HG03280 (cell line): ENCODE measurements at regions not wholly inside any gene's neighbourhood (a gene's known extent, or its start where the extent isn't known, plus 50 kb on each side); places are given as distances from the start of the nearest gene placed in this dataset.

Experiments
- ATAC-seq: cut with Tn5 transposase; IDR thresholded peaks from one replicate; pipeline ENCODE4 v1.9.1; 2021; ENCODE audit warnings: mild to moderate bottlenecking, moderate library complexity; ENCODE audit not compliant: unreplicated experiment

DNA sequence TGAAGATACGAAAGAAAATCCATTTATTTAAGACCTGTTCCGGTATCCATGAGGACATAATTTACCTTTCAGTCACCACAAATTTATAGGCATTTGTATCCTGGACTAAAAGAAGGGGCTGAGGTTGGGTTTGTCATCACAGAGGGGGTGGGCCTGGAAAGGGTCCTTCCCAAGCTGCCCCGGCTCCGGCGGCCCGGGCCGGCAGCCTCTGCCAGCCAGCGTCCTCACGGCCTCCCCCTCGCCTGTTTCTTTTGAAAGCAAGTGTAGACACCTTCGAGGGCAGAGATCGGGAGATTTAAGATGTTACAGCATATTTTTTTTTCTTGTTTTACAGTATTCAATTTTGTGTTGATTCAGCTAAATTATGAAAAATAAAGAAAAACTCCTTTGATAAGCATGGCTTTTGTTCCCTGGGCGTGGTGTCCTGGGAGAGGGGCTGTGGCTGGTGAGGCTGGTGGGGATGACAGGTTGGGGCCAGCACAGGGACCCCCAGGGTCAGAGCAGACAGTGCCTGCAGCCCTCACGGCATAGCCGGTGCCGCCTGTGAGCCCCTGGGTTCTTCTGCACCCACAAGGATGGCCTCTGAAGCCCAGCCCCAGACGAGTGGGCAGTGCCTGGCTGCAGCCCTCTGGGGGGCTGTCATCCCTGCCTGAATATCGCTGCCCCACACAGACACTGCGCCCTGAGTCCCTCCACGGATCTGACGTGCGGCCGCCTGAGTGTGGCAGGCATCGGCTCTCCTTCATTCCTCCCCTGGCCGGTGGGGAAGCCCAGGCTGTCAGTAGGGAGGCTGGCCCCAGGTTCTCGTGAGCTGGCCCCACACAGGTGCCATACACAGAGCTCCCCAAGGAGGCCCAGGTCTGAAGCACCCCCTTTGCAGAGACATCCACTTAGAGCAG is 1075.9 kb downstream of the BRD1 start:
- no peak for ATAC-seq

DNA sequence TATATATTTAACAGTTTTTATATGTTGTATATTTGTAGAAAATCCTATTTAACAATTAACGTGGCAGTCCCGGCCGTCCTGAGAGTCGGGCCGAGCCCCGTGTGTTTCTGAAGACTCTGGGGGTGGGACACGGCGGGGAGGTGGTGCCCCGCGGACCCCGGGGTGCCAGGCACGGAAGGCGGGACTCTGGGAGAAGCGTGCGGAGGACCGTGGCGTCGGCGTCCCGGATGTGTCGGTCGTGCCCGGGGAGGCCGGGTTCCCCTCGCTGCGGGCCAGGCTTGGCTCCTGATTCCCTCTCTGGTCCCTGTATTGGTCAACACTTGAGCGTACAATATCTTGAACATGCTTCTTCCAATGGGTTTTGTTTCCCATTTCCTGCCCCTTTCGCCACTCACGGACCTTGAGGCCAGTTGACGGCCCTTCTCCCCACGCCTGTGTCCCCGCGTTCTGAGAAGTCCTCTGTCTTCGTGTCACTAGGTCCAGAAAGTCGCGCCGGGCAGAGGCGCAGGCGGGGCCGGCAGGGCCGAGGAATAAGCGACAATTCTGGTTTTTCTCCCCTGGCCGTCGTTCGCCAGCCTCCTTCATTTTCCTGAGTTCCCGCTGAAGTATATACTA is 1076.7 kb downstream of the BRD1 start:
- ATAC-seq = no peak

DNA sequence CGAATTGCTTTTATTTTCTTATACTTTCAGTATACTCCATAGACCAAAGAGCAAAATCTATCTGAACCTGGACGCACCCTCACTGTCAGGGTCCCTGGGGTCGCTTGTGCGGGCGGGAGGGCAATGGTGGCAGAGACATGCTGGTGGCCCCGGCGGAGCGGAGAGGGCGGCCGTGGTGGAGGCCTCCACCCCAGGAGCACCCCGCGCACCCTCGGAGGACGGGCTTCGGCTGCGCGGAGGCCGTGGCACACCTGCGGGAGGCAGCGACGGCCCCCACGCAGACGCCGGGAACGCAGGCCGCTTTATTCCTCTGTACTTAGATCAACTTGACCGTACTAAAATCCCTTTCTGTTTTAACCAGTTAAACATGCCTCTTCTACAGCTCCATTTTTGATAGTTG is 1077.4 kb downstream of the BRD1 start:
- no peak for ATAC-seq

DNA sequence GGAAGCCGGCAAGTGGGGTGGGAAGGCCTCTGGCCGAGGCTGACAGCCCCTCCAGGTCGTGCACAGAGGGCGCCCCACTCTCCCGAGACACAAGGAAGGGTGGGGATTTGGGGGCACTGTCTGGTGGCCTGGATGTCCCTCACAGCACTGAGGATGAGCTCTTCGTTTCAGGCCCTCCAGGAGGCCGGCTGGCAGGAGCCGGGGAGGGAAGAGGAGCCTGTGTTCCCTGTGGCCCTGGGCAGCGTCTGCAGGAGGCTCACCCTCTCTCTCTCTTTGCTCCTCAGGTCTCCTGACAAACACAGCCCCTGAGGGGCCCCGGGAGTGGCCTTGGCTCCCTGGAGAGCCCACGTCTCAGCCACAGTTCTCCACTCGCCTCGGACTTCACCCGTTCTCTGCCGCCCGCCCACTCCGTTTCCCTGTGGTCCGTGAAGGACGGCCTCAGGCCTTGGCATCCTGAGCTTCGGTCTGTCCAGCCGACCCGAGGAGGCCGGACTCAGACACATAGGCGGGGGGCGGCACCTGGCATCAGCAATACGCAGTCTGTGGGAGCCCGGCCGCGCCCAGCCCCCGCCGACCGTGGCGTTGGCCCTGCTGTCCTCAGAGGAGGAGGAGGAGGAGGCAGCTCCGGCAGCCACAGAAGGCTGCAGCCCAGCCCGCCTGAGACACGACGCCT is 1078.0 kb downstream of the BRD1 start:
- ATAC-seq = no peak

DNA sequence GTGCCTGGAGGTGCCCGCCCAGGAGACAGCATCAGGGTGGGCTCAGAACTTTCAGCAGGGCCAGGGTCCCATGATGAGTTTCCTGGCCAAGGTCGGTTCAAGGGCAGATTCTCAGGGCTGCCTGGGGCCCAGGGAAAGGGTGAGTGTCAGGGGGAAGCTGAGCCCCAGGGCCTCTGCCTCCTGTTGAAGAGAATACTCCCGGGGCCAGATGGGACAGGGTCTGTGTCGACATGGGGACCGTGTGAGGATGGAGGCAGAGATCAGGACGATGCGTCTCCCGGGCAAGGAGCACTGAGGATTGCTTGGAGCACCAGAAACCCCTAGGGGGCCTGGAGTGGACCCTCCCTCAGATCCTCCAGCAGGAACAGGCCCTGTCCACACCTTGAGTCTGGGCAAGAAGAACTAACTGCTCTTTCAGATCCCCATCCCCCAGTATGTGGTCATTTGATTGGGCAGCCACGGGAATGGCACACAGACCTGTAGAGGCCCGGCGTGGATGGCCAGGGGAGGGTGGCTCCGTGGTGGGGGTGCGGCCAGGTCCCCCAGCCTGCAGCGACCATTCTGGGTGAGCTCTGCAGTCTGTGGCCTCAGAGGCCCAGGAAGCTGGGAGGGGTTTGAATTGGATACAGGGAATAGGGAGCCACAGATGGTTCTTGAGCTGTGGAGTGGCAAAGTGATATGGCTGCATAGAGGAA is 1078.7 kb downstream of the BRD1 start:
- ATAC-seq = no peak

DNA sequence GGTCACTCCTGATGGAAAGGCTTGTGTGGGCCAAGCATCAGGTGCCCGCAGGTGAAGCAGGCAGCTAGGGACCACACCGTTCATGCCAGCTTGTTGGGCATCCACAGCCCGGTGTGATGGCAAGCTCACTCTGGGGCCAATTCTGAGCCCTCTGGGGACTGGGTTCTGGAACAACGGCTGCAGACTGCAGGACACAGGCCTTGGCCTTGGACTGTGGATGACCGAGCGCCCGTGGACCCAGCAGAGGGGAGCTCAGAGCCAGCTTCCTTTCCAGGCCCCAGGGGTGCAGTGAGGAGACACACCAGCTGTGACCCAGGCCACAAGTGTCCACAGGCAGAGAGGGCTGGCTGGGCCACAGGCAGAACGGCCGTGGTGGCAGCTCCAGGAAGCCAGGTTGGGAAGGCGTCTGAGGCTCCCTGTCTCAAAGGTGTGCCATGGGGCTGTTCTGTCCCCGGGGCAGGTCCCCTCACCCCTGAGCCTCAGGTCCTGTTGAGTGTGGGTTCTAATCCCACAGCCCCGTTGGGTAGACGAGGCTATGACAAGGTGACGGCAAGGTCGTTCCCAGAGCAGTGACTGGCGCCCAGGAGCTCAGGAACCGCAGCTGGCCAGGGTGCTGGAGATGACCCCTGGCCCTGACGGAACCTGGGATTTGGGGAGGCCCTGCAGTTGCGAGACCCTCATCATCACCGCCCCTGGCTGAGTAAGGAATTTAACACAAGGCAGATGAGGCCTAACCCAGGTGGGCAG is 1079.4 kb downstream of the BRD1 start:
- no peak for ATAC-seq

DNA sequence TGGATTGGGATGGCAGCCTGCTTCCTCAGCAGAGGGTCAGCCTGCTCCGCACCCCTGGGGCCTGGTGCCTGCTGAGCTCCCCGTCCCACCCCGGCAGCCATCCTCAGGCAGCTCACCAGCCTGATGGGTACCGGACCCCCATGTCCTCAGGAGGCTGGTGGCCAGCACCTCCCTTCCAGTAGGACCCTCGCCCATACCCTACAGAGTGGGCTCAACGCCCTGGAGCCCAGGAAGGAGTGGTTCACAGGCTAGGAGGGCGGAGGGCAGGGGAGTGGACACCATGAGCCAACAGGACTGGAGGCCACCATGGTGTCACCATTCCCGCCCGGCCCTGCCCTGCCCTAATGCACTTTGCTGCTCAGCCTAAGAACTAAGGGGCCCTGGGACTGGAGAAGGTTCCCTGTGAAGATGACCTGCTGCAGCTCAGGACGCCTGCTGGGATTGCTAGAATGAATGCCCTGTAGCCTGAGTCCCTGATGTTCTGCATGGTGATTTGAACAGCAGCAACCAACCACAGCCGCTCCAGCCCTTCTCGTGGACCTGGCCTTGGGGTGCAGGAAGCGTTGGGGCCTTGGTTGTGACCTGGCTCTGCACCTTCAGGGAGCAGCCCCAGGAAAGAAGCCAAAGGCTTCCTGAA is 1080.8 kb downstream of the BRD1 start:
- no peak for ATAC-seq

DNA sequence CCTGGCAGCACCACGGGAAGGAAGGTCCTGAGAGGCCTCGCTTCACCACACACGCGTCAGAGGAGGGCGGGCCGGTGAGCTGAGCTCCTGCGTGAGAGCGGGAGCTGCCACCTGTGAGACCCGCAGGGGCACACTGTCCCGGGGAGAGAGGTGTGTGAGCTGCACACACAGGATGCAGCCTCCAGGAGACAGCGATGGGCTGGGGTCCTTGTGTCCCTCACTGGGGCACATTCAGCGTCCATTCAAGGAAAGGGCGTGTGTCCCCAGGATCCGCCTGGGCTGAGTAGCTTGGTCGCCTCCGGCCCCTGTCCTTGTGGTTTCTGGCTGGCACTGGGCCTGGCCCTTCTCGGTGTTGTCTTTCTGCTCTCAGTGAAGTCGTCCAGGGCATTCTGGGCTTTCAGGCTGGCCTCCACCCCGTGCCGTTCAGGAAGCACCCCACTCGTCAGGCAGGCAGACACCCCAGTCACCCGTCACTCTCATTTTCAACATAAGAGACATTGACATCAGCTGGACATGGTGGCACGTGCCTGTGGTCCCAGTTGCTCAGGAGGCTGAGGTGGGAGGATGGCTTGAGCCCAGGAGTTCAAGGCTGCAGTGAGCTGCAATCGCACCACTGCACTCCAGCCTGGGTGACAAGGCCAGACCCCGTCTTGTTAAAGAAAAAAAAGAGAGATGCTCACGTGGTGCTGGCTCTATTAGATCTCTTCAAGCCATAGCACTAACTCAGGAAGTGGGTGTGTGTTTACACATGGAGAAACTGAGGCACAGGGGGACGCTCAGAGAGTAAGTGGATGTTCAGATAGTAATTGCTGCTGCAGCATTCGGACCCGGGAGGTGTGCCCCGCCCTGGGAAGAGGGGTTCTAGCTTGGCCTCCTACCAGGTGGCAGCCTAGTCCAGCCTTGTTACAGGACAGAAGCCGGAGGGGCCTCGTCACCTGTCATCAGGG is 1081.6 kb downstream of the BRD1 start:
- ATAC-seq = no peak

DNA sequence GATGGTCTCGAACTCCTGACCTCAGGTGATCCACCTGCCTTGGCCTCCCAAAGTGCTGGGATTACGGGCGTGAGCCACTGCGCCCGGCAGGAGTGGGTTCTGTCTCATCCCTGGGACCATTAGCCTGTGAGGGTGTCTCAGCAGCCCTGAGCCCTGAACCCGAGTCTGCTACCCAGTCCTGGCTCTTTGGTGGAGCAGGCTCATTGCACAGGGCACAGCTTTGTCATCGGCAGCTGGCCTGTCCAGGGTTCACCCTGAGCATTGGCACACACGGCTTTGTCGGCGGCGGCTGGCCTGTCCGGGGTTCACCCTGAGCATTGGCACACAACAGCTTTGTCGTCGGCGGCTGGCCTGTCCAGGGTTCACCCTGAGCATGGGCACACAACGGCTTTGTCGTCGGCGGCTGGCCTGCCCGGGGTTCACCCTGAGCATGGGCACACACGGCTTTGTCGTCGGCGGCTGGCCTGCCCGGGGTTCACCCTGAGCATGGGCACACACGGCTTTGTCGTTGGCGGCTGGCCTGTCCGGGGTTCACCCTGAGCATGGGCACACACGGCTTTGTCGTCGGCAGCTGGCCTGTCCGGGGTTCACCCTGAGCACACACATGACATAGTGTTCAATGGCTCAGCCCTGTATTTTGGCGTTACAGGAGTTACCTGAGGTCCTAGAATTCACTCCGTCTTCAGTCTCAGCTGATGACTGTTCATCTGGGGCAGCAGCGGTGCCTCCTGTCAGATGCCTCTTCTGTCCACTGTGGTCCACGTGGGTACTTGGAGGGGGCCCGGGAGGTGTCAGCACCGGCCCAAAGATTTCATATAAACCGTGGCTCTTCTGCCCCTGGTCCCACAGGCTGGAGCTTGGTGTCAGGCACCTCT is 1082.5 kb downstream of the BRD1 start:
- no peak for ATAC-seq

DNA sequence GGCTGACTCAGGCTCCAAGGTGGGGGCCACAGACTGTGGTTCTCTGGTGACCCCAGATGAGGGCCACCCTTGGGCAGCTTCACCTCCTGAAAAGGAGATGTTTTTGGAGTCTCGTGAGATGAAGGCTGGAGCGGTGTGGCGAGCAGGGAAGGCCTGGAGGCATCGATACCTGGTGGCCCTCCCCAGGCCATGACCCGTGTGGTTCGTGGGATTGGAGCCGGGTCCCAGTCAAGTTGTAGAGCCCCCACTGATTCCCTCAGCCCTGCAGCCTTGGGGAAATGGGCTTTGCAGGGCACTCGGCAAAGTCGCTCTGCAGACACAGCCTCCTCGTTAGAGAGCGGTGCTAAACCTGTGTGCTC is 1083.4 kb downstream of the BRD1 start:
- no peak for ATAC-seq

DNA sequence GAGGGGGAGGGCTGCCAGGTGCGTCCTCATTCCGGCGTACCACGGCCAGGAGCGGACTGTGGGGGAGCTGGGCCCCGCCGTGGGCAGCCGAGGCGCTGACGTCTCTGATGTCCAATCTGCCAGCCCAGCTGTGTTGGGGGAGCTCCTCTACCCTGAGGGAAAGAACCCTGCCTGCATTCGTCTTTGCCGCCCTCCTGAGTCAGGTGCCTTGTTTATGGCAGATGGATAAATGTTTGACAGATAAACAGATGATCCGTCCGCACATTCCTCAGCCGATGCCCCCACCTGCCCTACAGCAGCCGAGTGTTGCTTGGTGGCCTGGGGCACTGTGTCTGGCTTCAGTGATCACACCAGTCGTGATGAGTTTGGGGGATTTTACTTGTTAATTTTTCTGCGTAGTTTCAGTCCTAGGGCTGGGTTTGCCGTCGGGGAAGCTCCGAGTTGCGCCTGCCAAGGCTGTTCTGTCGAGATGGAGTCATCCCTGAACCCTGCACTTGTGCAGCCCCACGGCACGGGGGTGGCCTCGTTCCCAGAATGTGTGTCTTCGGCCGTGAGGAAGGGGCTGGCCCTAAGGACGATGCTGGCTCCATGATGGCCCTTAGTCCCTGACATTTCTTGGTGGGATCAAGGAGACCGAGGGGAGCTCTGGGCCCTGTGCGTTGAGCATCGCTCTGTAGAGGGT is 1083.9 kb downstream of the BRD1 start:
- no peak for ATAC-seq

DNA sequence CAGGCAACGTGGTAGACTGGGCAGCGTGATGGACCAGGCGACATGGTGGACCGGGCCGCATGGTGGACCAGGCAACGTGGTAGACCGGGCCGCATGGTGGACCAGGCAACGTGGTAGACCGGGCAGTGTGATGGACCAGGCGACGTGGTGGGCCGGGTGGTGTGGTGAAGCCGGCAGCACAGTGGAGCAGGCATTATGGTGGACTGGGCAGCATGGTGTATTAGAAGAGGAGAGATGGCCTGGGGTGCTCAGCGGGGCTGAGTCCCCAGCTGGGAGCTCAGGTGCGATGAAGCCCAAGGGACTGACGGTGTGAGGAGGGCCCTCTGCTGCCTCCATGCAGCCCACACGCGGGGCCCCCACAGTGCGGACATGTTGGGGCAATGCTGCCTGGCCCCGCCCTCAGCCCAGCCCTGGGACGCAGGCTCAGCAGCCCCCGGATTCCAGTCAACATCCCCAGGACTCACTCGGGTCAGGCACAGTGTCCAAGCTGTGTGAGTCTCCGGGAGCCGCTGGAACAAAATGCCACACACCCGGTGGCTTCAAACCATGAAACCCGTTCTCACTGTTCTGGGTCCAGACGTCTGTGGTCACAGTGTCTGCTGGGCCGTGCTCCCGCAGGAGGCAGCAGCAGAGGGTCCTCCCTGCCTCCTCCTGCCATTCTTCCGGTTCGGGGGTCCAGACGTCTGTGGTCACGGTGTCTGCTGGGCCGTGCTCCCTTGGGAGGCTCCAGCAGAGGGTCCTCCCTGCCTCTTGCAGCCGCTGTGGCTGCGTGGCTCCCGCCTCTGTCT is 1084.9 kb downstream of the BRD1 start:
- no peak for ATAC-seq

DNA sequence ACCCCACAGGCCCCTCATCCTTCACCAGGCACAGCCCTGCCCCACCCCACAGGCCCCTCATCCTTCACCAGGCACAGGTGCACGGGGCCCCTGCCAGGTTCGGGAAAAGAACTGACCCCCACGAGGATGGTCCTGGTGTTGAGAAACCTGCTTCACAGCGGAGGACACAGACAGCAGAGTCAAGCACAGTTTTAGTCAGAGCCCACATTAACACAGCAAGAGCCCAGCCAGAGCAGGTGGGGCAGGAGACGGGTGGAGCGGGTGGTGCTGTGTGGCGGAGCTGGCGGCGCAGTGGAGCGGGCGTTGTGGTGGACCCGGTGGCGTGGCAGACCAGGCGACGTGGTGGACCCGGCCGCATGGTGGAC is 1085.5 kb downstream of the BRD1 start:
- ATAC-seq = no peak

DNA sequence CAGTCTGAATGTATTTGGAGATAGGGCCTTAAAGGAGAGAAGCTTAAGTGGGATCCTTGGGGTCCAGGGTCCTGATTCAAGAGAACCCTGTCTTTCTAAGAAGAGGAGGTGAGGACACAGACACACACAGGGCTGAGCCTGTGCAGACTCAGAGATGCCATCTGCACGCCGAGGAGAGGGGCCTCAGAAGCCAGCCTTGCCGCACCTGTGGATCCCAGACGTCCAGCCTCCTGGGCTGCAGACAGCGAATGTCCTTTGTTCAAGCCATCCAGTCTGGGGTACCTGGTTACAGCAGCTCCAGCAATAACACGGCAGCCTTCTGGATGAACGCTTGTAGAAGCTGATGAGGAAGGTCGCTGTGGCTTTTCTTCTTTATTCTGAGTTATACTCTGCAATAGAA is 1086.1 kb downstream of the BRD1 start:
- no peak for ATAC-seq

DNA sequence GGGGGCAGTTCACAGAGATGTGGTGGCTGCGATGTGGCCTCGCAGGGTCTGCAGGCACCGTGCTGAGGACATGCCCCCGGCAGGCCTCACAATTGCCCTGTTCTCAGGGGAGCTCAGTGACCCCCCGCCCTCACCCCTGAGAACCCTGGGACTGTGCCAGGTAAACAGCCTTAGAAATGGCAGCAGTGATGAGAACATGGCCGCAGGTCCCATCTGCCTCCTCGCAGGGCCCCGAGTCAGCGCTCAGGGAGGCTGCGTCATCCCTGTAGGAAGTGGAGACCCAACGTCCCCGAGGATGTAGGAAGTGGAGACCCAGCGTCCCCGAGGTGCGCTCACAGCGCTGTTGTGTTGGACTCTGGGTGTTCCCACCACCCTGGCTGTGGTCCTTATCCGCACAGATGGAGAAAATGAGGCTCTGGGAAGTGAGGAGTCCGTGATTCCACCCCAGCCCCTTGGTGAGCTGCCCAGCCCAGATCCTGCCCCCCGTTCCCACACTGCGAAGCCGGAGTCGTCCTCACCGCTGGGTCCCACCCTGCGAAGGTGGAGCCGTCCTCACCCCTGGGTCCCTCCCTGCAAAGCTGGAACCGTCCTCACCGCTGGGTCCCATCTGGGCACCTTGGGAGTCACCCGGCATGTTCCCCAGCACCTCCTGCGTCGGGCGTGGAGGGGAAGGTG is 1086.8 kb downstream of the BRD1 start:
- no peak for ATAC-seq

DNA sequence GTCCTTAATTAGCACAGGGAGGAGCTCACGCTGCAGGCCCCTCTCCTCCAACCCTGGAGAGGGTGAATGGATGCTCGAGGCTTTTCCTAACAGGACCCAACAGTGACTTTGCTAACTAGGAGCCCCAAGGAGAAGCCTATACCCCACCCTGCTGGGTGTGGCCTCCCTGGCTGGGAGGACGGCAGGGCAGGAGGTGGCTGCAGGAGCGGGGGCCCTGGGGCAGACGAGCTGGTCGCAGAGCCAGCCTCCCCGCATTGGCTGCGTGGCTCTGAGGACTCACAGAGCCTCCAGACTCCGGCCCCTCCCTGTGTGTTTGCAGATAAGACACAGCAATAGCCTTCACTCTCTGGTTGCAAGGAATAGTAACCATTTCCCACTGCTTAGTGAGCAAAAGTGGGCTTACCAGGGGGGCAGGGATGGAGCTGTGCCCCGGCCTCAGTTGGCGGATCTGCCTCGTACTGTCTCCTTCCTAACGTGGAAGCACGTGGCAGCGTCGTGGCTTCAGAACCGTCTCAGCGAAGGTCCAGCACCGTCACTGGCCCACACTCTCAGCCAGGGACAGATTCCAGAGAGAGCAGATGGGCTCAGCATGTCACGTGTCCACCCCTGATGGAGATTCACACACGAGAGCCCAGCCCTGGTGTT is 1087.5 kb downstream of the BRD1 start:
- ATAC-seq = no peak
